ENCODE measurements at regions not wholly inside any gene's neighbourhood (a gene's known extent, or its start where the extent isn't known, plus 50 kb on each side); places are given as distances from the start of the nearest gene placed in this dataset.

- peak; percentile 3 to 19 for DNase-seq
These were observed 64.6 kb downstream of the LYZL4 start for GRCh38 chr3:42345811-42346210.

- DNase-seq: no peak
These were observed 69.9 kb downstream of the LYZL4 start for GRCh38 chr3:42340466-42340865.

DNA sequence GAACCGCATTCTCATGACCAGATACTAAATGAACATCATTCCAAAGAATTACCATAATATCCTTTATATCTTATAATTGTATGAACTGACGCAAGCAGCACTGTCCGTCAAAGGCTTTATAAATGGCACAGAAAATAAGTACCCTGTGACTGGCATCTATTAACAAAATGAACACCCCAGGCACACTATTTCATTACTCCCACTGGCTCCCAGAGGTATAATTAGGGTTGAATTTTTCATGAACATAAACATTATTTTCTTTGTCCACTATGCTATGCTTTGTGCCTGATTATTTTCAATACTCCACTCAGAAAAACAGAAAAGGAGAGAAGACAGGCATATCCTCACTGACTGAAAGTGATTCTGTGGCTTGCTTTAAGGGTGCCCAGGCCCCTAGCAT is 71.1 kb downstream of the LYZL4 start:
- no peak for DNase-seq

DNA sequence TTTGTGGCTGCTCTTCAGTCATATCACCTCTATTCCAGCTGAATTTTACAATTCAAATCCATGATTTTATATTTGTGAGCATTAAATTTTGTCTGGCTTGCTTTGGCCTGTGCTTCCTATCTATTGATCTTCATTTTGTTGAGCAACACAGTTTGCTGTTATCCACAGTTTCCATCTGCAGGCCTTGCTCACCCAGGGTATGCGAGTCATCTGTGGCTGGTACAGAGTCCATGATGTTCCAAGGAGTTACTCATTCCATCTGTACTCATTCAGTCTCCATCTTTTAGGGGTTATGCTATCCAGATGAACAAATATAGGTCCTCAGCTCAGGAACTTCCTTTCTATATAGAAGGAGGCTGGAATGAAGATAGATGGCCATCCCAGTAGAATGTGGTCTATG is 70.1 kb upstream of the CCK start:
- DNase-seq: no peak

- DNase-seq: no peak
These were observed 51.2 kb upstream of the CCK start for GRCh38 chr3:42317137-42317536.

All from CD4-positive, alpha-beta T cell treated with Interleukin-4 for 1 hour (primary cell).